Activated CD8-positive, alpha-beta T cell treated with anti-CD3 and anti-CD28 coated beads for 36 hours (primary cell): ENCODE measurements at regions not wholly inside any gene's neighbourhood (a gene's known extent, or its start where the extent isn't known, plus 50 kb on each side); places are given as distances from the start of the nearest gene placed in this dataset.

Source experiments
- ATAC-seq: fragments of 200-7000 bp; cut with Tn5 transposase; one replicate; pipeline ENCODE4 v1.10.0; 2021; ENCODE audit warnings: mild to moderate bottlenecking, moderate library complexity
- CTCF ChIA-PET: fragments of 350-600 bp; sonication (Branson Sonifier 250); formaldehyde crosslinking; loops from one replicate; lab custom pipeline; 2021; ENCODE audit warnings: antibody characterized with exemption; lab: Charles Lee
- POLR2A ChIA-PET: fragments of 350-600 bp; sonication (Branson Sonifier 250); formaldehyde crosslinking; loops from one replicate; lab custom pipeline; 2021; ENCODE audit warnings: antibody characterized with exemption; lab: Charles Lee
- DNase-seq: peaks from one replicate; pipeline ENCODE4 v3.0.0-alpha.2; 2020
- H3K27ac Mint-ChIP-seq: one replicate; pipeline ENCODE4 v1.8.0; 2021; ENCODE audit warnings: mild to moderate bottlenecking, mixed read lengths
- H3K27me3 Mint-ChIP-seq: one replicate; pipeline ENCODE4 v1.8.0; 2021; ENCODE audit warnings: mixed read lengths
- H3K36me3 Mint-ChIP-seq: one replicate; pipeline ENCODE4 v1.8.0; 2021; ENCODE audit warnings: low read depth, mixed read lengths
- H3K4me1 Mint-ChIP-seq: one replicate; pipeline ENCODE4 v1.8.0; 2021; ENCODE audit warnings: low read depth, mixed read lengths
- H3K4me3 Mint-ChIP-seq: one replicate; pipeline ENCODE4 v1.8.0; 2021; ENCODE audit warnings: mild to moderate bottlenecking, moderate library complexity, mixed read lengths
- H3K9me3 Mint-ChIP-seq: one replicate; pipeline ENCODE4 v1.8.0; 2021; ENCODE audit warnings: mixed read lengths
- CTCF ChIP-seq: fragments of 200-600 bp; IDR thresholded peaks from one replicate; pipeline ENCODE4 v1.8.0; 2022; ENCODE audit warnings: antibody characterized with exemption, mild to moderate bottlenecking
- intact Hi-C: fragments of 100-400 bp; cut with micrococcal nuclease; formaldehyde crosslinking; loops from one replicate; pipeline ENCODE4 v1.10.0; 2022

GRCh38 chr3:111333642-111334041 lies 208.4 kb upstream of the CD96 start:
- DNase-seq, result no peak
- Mint-ChIP-seq H3K27ac (no peak overlapping the region), H3K4me3 (no peak overlapping the region), H3K9me3 (peaks cover 1% of the 10 kb centered on the region), H3K4me1 (peaks cover 17% of the 10 kb centered on the region), H3K36me3 (no peaks in the 10 kb centered on the region), H3K27me3 (no peaks in the 10 kb centered on the region)
- no peak for ATAC-seq
- POLR2A ChIA-PET, result no interaction called here
- intact Hi-C loops, result loop anchor here (10.0 kb wide), 1 partner anchor 201 kb away; no protein-coding TSS in a partner anchor
- TF ChIP-seq CTCF, result no peak
- CTCF ChIA-PET, result no interaction called here

GRCh38 chr3:111335512-111336303 lies 206.3 kb upstream of the CD96 start:
- Mint-ChIP-seq H3K9me3 (peaks cover 10% of the 10 kb centered on the region), H3K4me3 (no peak overlapping the region), H3K36me3 (no peaks in the 10 kb centered on the region), H3K27ac (no peak overlapping the region), H3K27me3 (no peaks in the 10 kb centered on the region), H3K4me1 (peaks cover 17% of the 10 kb centered on the region)
- intact Hi-C loops, result loop anchor here (5.0 to 10.0 kb wide), 3 partner anchors 199 to 323 kb away; no protein-coding TSS in a partner anchor
- TF ChIP-seq CTCF, result no peak
- ChIA-PET POLR2A (interaction anchor here (1.1 kb wide), 1 partner anchor 138 kb away, joined by 3 read pairs; no protein-coding TSS in a partner anchor), CTCF (interaction anchor here (1.7 to 2.0 kb wide), 2 partner anchors 204 to 339 kb away, joined by 3 to 7 read pairs; no protein-coding TSS in a partner anchor)
- DNase-seq (no peak), ATAC-seq (peak; percentile 82)

GRCh38 chr3:111336511-111336910 lies 205.5 kb upstream of the CD96 start:
- no peaks in the 10 kb centered on the region for H3K36me3 Mint-ChIP-seq
- POLR2A ChIA-PET, result interaction anchor here (1.1 kb wide), 1 partner anchor 139 kb away, joined by 3 read pairs; no protein-coding TSS in a partner anchor
- CTCF ChIA-PET, result interaction anchor here (1.7 to 2.0 kb wide), 2 partner anchors 203 to 339 kb away, joined by 3 to 7 read pairs; no protein-coding TSS in a partner anchor

GRCh38 chr3:111338059-111338698 lies 203.8 kb upstream of the CD96 start:
- POLR2A ChIA-PET, result interaction anchor here (0.6 to 0.7 kb wide), 2 partner anchors 336 to 667 kb away, joined by 3 read pairs; no protein-coding TSS in a partner anchor
- no peak overlapping the region for H3K27ac Mint-ChIP-seq
- no peak overlapping the region for H3K4me3 Mint-ChIP-seq

More at GRCh38 chr3:111336511-111336910, 205.5 kb upstream of the CD96 start:
- Mint-ChIP-seq H3K27me3 (no peaks in the 10 kb centered on the region), H3K27ac (no peak overlapping the region), H3K4me1 (peaks cover 17% of the 10 kb centered on the region), H3K4me3 (no peak overlapping the region), H3K9me3 (peaks cover 10% of the 10 kb centered on the region)
- ATAC-seq (peak; percentile 49), DNase-seq (no peak)
- intact Hi-C loops, result loop anchor here (5.0 to 10.0 kb wide), 3 partner anchors 198 to 324 kb away; no protein-coding TSS in a partner anchor
- TF ChIP-seq CTCF, result no peak

More at GRCh38 chr3:111338059-111338698, 203.8 kb upstream of the CD96 start:
- CTCF ChIA-PET, result interaction anchor here (0.7 to 2.0 kb wide), 18 partner anchors 9 to 692 kb away, joined by 3 to 7 read pairs (median 3); partner anchors contain the start of gene CD96
- DNase-seq (peak; percentile 60), ATAC-seq (no peak)
- H3K36me3 Mint-ChIP-seq, result no peaks in the 10 kb centered on the region
- peak; percentile 73 for TF ChIP-seq CTCF
- intact Hi-C loops, result loop anchor here (5.0 to 10.0 kb wide), 3 partner anchors 197 to 326 kb away; no protein-coding TSS in a partner anchor
- no peaks in the 10 kb centered on the region for H3K27me3 Mint-ChIP-seq
- peaks cover 10% of the 10 kb centered on the region for H3K9me3 Mint-ChIP-seq
- peaks cover 17% of the 10 kb centered on the region for H3K4me1 Mint-ChIP-seq
